ENCODE measurements at regions not wholly inside any gene's neighbourhood (a gene's known extent, or its start where the extent isn't known, plus 50 kb on each side); places are given as distances from the start of the nearest gene placed in this dataset.

GRCh38 chr7:10845225-10845624 is 128.4 kb upstream of the PHF14 start:
- TF ChIP-seq CTCF (IDR thresholded peaks at IDR 0.05): no peak
- TF ChIP-seq POLR2A (IDR thresholded peaks at IDR 0.05): no peak
- TF ChIP-seq EP300 (IDR thresholded peaks at IDR 0.05): no peak
- no peak for TF ChIP-seq POLR2AphosphoS5 (IDR thresholded peaks at IDR 0.05)
